Suprapubic skin (tissue), 4 donors: ENCODE measurements at regions not wholly inside any gene's neighbourhood (a gene's known extent, or its start where the extent isn't known, plus 50 kb on each side); places are given as distances from the start of the nearest gene placed in this dataset.

Experiments
- DNase-seq, 2 donors: peaks; one replicate each; pipeline ENCODE4 v3.0.0-alpha.2; 2019; ENCODE audit warnings: low spot score in 2 of 2
- H3K27ac ChIP-seq: fragments of 200-600 bp; sonication (generic); one replicate; pipeline ENCODE4 v1.5.1; 2019
- H3K27me3 ChIP-seq: fragments of 200-600 bp; sonication (generic); one replicate; pipeline ENCODE4 v1.5.1; 2019
- H3K36me3 ChIP-seq: fragments of 200-600 bp; sonication (generic); one replicate; pipeline ENCODE4 v1.5.1; 2019
- H3K4me1 ChIP-seq: fragments of 200-600 bp; sonication (generic); one replicate; pipeline ENCODE4 v1.5.1; 2019
- H3K4me3 ChIP-seq: fragments of 200-600 bp; sonication (generic); one replicate; pipeline ENCODE4 v1.5.1; 2019; ENCODE audit warnings: mild to moderate bottlenecking
- H3K9me3 ChIP-seq: fragments of 200-600 bp; sonication (generic); one replicate; pipeline ENCODE4 v1.5.1; 2019
- CTCF ChIP-seq, 2 donors: fragments of 200-600 bp in 1 of 2; fragments of 450-650 bp in 1 of 2; sonication (generic) in 1 of 2; IDR thresholded peaks; one replicate each; pipeline ENCODE4 v1.5.1; 2016 to 2019; ENCODE audit warnings: antibody characterized with exemption in 2 of 2, mild to moderate bottlenecking in 1 of 2, moderate library complexity in 1 of 2
- EP300 ChIP-seq: sonication (generic); formaldehyde crosslinking; IDR thresholded peaks from one replicate; pipeline ENCODE4 v1.6.1; 2017; ENCODE audit warnings: antibody characterized with exemption
- POLR2A ChIP-seq, 2 donors: fragments of 450-650 bp; IDR thresholded peaks; one replicate each; pipeline ENCODE4 v1.6.1; 2017; ENCODE audit warnings: antibody characterized with exemption in 2 of 2, mild to moderate bottlenecking in 2 of 2, moderate library complexity in 2 of 2
- POLR2AphosphoS5 ChIP-seq, 3 donors: sonication (generic); formaldehyde crosslinking; IDR thresholded peaks; one replicate each; pipeline ENCODE4 v1.6.1; 2017; ENCODE audit warnings: antibody characterized with exemption in 3 of 3
- WGBS: methylation state at CpG from one replicate; pipeline ENCODE4 v1.1.5; 2018; 5-methylcytosine and 5-hydroxymethylcytosine counted together

- Histone ChIP-seq H3K4me3 (no peak overlapping the region), H3K27me3 (no peaks in the 10 kb centered on the region), H3K4me1 (no peaks in the 10 kb centered on the region), H3K36me3 (no peaks in the 10 kb centered on the region), H3K9me3 (no peaks in the 10 kb centered on the region), H3K27ac (no peak overlapping the region)
- TF ChIP-seq EP300 (no peak), CTCF (IDR thresholded peaks at IDR 0.05) (no peak), POLR2A (IDR thresholded peaks at IDR 0.05) (no peak), POLR2AphosphoS5 (IDR thresholded peaks at IDR 0.05) (no peak)
- no peak for DNase-seq
These were observed 934.6 kb downstream of the CCSER2 start for GRCh38 chr10:85262992-85263391.

- DNase-seq, result no peak
- no peak overlapping the region for H3K4me3 ChIP-seq
- no peaks in the 10 kb centered on the region for H3K27me3 ChIP-seq
- H3K4me1 ChIP-seq, result no peaks in the 10 kb centered on the region
- peaks cover 3% of the 10 kb centered on the region for H3K9me3 ChIP-seq
- TF ChIP-seq EP300 (no peak), POLR2AphosphoS5 (IDR thresholded peaks at IDR 0.05) (no peak), POLR2A (IDR thresholded peaks at IDR 0.05) (no peak), CTCF (IDR thresholded peaks at IDR 0.05) (no peak)
- H3K27ac ChIP-seq, result no peak overlapping the region
- H3K36me3 ChIP-seq, result no peaks in the 10 kb centered on the region
These were observed 936.7 kb downstream of the CCSER2 start for GRCh38 chr10:85265121-85265520.

GRCh38 chr10:85266808-85267207 is 938.4 kb downstream of the CCSER2 start:
- TF ChIP-seq POLR2AphosphoS5 (IDR thresholded peaks at IDR 0.05) (no peak), CTCF (IDR thresholded peaks at IDR 0.05) (no peak), POLR2A (IDR thresholded peaks at IDR 0.05) (no peak), EP300 (no peak)
- no peak for DNase-seq
- 97% methylated on average over 1 of the region's 1 CpG for WGBS
- H3K27ac ChIP-seq, result no peak overlapping the region
- H3K36me3 ChIP-seq, result no peaks in the 10 kb centered on the region
- H3K9me3 ChIP-seq, result peaks cover 3% of the 10 kb centered on the region
- no peaks in the 10 kb centered on the region for H3K4me1 ChIP-seq
- H3K27me3 ChIP-seq, result no peaks in the 10 kb centered on the region
- H3K4me3 ChIP-seq, result no peak overlapping the region

DNA sequence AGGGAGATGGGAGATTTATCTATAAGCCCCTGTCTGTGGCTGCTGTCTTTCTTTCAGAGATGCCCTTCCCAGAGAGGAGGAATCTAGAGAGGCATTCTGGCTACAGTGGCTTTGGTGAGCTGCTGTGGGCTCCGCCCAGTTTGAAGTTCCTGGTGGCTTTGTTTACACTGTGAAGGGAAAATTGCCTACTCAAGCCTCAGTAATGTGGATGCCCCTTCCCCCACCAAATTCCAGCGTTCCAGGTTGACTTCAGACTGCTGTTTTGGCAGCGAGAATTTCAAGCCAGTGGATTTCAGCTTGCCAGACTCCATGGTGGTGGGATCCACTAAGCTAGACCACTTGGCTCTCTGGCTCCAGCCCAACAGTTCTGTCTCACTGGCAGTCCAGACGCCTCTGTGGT is 951.6 kb downstream of the CCSER2 start:
- H3K36me3 ChIP-seq, result no peaks in the 10 kb centered on the region
- H3K9me3 ChIP-seq, result peaks cover 5% of the 10 kb centered on the region
- no peak for DNase-seq
- 31% methylated on average over 2 of the region's 4 CpGs for WGBS
- no peaks in the 10 kb centered on the region for H3K27me3 ChIP-seq
- H3K27ac ChIP-seq, result no peak overlapping the region
- H3K4me1 ChIP-seq, result no peaks in the 10 kb centered on the region
- TF ChIP-seq EP300 (no peak), POLR2AphosphoS5 (IDR thresholded peaks at IDR 0.05) (no peak), POLR2A (IDR thresholded peaks at IDR 0.05) (no peak), CTCF (IDR thresholded peaks at IDR 0.05) (no peak)
- no peak overlapping the region for H3K4me3 ChIP-seq

DNA sequence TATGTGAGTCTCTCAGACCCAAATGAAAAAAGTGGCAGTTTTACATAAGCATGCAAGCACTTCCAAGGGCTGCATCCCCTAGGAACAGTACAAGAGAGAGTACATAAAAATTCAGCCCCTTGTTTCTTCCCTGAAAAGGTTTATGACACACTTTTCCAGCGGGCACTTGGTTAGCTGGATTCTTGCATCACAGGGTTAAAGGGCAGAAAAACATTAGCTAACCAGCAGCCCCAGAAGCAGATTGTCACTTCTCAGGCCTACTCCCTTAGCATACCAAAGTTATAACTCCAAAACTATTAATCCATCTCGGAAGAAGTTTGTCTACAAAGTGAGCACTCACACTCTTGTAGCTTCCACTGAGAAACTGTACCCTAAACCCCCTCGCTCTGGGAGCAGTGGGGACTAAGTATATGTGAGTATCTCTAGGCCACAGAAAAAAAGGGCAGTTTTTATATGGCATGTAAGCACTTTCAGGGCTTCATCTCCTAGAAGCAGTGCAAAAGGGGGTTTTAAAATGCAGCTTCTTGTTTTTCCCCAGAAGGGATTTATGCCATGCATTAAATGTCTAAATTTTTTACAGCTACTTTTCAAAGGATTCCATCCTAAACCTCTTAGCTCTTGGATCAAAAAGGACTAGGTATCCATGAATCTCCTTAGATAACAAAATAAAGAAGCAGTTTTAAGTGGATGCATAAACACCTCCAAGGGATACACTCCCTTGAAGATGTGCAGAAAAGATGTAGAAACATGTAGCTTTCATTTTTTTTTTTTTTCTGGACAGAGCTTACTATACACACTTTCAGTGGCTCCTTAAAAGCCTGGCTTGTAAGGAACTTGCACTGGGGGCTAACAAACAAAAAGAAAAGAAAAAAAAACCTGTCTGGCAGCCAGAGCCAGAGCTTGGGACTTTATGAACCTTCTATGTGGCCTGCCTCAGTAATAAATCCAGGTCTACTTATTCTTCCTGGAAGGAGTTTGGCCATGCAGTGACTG is 956.7 kb downstream of the CCSER2 start:
- Histone ChIP-seq H3K36me3 (no peaks in the 10 kb centered on the region), H3K4me1 (no peaks in the 10 kb centered on the region), H3K4me3 (no peak overlapping the region), H3K27ac (no peak overlapping the region), H3K9me3 (no peaks in the 10 kb centered on the region), H3K27me3 (no peaks in the 10 kb centered on the region)
- 79% methylated on average over 3 of the region's 3 CpGs for WGBS
- DNase-seq, result no peak
- TF ChIP-seq POLR2A (IDR thresholded peaks at IDR 0.05) (no peak), EP300 (no peak), CTCF (IDR thresholded peaks at IDR 0.05) (no peak), POLR2AphosphoS5 (IDR thresholded peaks at IDR 0.05) (no peak)
